Neural cell (in vitro differentiated cells): ENCODE measurements at regions not wholly inside any gene's neighbourhood (a gene's known extent, or its start where the extent isn't known, plus 50 kb on each side); places are given as distances from the start of the nearest gene placed in this dataset.

Experiments
- CTCF ChIP-seq: fragments of 450-650 bp; IDR thresholded peaks from 2 replicates; pipeline ENCODE4 v1.5.1; 2014; ENCODE audit warnings: antibody characterized with exemption, mild to moderate bottlenecking, moderate library complexity; ENCODE audit not compliant: poor library complexity, severe bottlenecking
- EP300 ChIP-seq: fragments of 450-650 bp; conservative IDR thresholded peaks from 2 replicates; pipeline ENCODE4 v1.6.1; 2014; ENCODE audit warnings: antibody characterized with exemption, mild to moderate bottlenecking, moderate library complexity; ENCODE audit not compliant: poor library complexity, severe bottlenecking
- EZH2 ChIP-seq: fragments of 200-600, 300-800 bp; shearing (Covaris generic), sonication (generic); IDR thresholded peaks from 2 replicates; pipeline ENCODE4 v1.6.1; 2014; ENCODE audit warnings: antibody characterized with exemption, low read length, borderline replicate concordance, mild to moderate bottlenecking; ENCODE audit not compliant: insufficient read depth, poor library complexity, severe bottlenecking
- MXI1 ChIP-seq: fragments of 450-650 bp; conservative IDR thresholded peaks from 2 replicates; pipeline ENCODE4 v1.6.1; 2014; ENCODE audit warnings: antibody characterized with exemption, mild to moderate bottlenecking; ENCODE audit not compliant: poor library complexity, severe bottlenecking
- POLR2AphosphoS5 ChIP-seq: IDR thresholded peaks from 2 replicates; pipeline ENCODE4 v1.6.1; 2012
- SMC3 ChIP-seq: fragments of 450-650 bp; conservative IDR thresholded peaks from 2 replicates; pipeline ENCODE4 v1.6.1; 2014; ENCODE audit warnings: antibody characterized with exemption, mild to moderate bottlenecking, moderate library complexity; ENCODE audit not compliant: poor library complexity
- TAF1 ChIP-seq: IDR thresholded peaks from 2 replicates; pipeline ENCODE4 v1.6.1; 2012; ENCODE audit warnings: low read depth

GRCh38 chr16:65752522-65752844 lies 614.0 kb upstream of the CDH5 start:
- TF ChIP-seq CTCF (no peak), SMC3 (no peak), EZH2 (no peak), TAF1 (no peak), EP300 (no peak), MXI1 (no peak), POLR2AphosphoS5 (no peak)
